ENCODE measurements at regions not wholly inside any gene's neighbourhood (a gene's known extent, or its start where the extent isn't known, plus 50 kb on each side); places are given as distances from the start of the nearest gene placed in this dataset.

GRCh38 chr4:156309031-156309430 lies 355.4 kb upstream of the CTSO start:
- TF ChIP-seq EZH2 (IDR thresholded peaks at IDR 0.05): no peak
- TF ChIP-seq POLR2AphosphoS5 (IDR thresholded peaks at IDR 0.05; ENCODE audit: borderline replicate concordance, low read depth, low read length): no peak
- no peak for TF ChIP-seq FOXP2 (optimal IDR thresholded peaks at IDR 0.05; ENCODE audit: control extremely low read depth, extremely low read length, insufficient read depth)
